CD4-positive, alpha-beta memory T cell (primary cell): ENCODE measurements at regions not wholly inside any gene's neighbourhood (a gene's known extent, or its start where the extent isn't known, plus 50 kb on each side); places are given as distances from the start of the nearest gene placed in this dataset.

ENCODE experiments used
- CTCF ChIA-PET: fragments of 350-600 bp; sonication (Branson Sonifier 250); formaldehyde crosslinking; loops from one replicate; lab custom pipeline; 2021; ENCODE audit warnings: inconsistent platforms; ENCODE audit not compliant: partially characterized antibody; lab: Charles Lee
- POLR2A ChIA-PET: fragments of 350-600 bp; sonication (Branson Sonifier 250); formaldehyde crosslinking; loops from one replicate; lab custom pipeline; 2021; ENCODE audit not compliant: partially characterized antibody; lab: Charles Lee
- DNase-seq, 5 donors: peaks; one replicate each; pipeline versions ENCODE4 v3.0.0 to v3.0.0-alpha.2; 2020 to 2022; ENCODE audit warnings: mixed read lengths in 1 of 5
- H3K27ac ChIP-seq: one replicate; pipeline ENCODE4 v1.7.0; 2013; ENCODE audit warnings: low read depth, low read length
- H3K27me3 ChIP-seq: 2 replicates; pipeline ENCODE4 v1.7.0; 2013; ENCODE audit warnings: mild to moderate bottlenecking, low read length, moderate library complexity; ENCODE audit not compliant: insufficient read depth
- H3K36me3 ChIP-seq: 2 replicates; pipeline ENCODE4 v1.7.0; 2013; ENCODE audit warnings: mild to moderate bottlenecking, low read length, moderate library complexity; ENCODE audit not compliant: insufficient read depth
- H3K4me1 ChIP-seq: 2 replicates; pipeline ENCODE4 v1.7.0; 2013; ENCODE audit warnings: mild to moderate bottlenecking, low read length, moderate library complexity; ENCODE audit not compliant: insufficient read depth
- H3K4me3 ChIP-seq, 2 donors: one replicate each; pipeline ENCODE4 v1.7.0; 2013; ENCODE audit warnings: low read length in 2 of 2, mild to moderate bottlenecking in 1 of 2
- H3K9me3 ChIP-seq, 2 donors: one replicate each; pipeline ENCODE4 v1.7.0; 2013; ENCODE audit warnings: low read length in 2 of 2, control low read depth in 1 of 2; ENCODE audit not compliant: control insufficient read depth in 1 of 2
- H3K27ac Mint-ChIP-seq, 7 donors: one replicate each; pipeline ENCODE4 v1.8.0; 2020 to 2021; ENCODE audit warnings: mixed read lengths in 7 of 7, mild to moderate bottlenecking in 6 of 7, inconsistent platforms in 3 of 7, moderate library complexity in 3 of 7
- H3K27me3 Mint-ChIP-seq, 2 donors: one replicate each; pipeline ENCODE4 v1.8.0; 2020 to 2021; ENCODE audit warnings: mixed read lengths in 2 of 2
- H3K36me3 Mint-ChIP-seq, 2 donors: one replicate each; pipeline ENCODE4 v1.8.0; 2020 to 2021; ENCODE audit warnings: mixed read lengths in 2 of 2, inconsistent platforms in 1 of 2, mild to moderate bottlenecking in 1 of 2
- H3K4me1 Mint-ChIP-seq, 4 donors: one replicate each; pipeline ENCODE4 v1.8.0; 2020 to 2021; ENCODE audit warnings: mixed read lengths in 4 of 4, mild to moderate bottlenecking in 1 of 4
- H3K4me3 Mint-ChIP-seq, 8 donors: one replicate each; pipeline ENCODE4 v1.8.0; 2020 to 2021; ENCODE audit warnings: mixed read lengths in 8 of 8, mild to moderate bottlenecking in 7 of 8, moderate library complexity in 6 of 8, inconsistent platforms in 3 of 8
- H3K9me3 Mint-ChIP-seq, 8 donors: one replicate each; pipeline ENCODE4 v1.8.0; 2020 to 2021; ENCODE audit warnings: mixed read lengths in 8 of 8, mild to moderate bottlenecking in 5 of 8, inconsistent platforms in 3 of 8, moderate library complexity in 1 of 8
- intact Hi-C: fragments of 100-400 bp; cut with micrococcal nuclease; formaldehyde crosslinking; loops from one replicate; pipeline ENCODE4 v1.15.1; 2023

GRCh38 chr18:27616324-27616723, 431.2 kb upstream of the CHST9 start:
- no peaks in the 10 kb centered on the region for H3K36me3 Mint-ChIP-seq
- DNase-seq: no peak
- H3K27me3 Mint-ChIP-seq: no peaks in the 10 kb centered on the region
- no peak overlapping the region for H3K4me3 Mint-ChIP-seq
- ChIA-PET POLR2A (interaction anchor here (0.7 kb wide), 1 partner anchor 13 kb away, joined by 3 read pairs; no protein-coding TSS in a partner anchor), CTCF (no interaction called here)
- Histone ChIP-seq H3K36me3 (no peaks in the 10 kb centered on the region), H3K9me3 (no peaks in the 10 kb centered on the region), H3K27me3 (no peaks in the 10 kb centered on the region), H3K4me3 (no peak overlapping the region), H3K27ac (no peak overlapping the region), H3K4me1 (no peaks in the 10 kb centered on the region)
- no peak overlapping the region for H3K27ac Mint-ChIP-seq
- intact Hi-C loops: no loop called here
- H3K9me3 Mint-ChIP-seq: peaks cover 0 to 6% (median 4%) of the 10 kb centered on the region in 8 donors
- H3K4me1 Mint-ChIP-seq: no peaks in the 10 kb centered on the region

- no peaks in the 10 kb centered on the region for H3K27me3 Mint-ChIP-seq
- ChIA-PET CTCF (interaction anchor here (1.3 kb wide), 1 partner anchor 10 kb away, joined by 5 read pairs; no protein-coding TSS in a partner anchor), POLR2A (no interaction called here)
- H3K4me1 Mint-ChIP-seq: no peaks in the 10 kb centered on the region
- no peaks in the 10 kb centered on the region for H3K36me3 Mint-ChIP-seq
- no peak overlapping the region for H3K27ac Mint-ChIP-seq
- Histone ChIP-seq H3K27me3 (no peaks in the 10 kb centered on the region), H3K4me3 (no peak overlapping the region), H3K9me3 (no peaks in the 10 kb centered on the region), H3K27ac (no peak overlapping the region), H3K4me1 (no peaks in the 10 kb centered on the region), H3K36me3 (no peaks in the 10 kb centered on the region)
- peaks cover 0 to 6% (median 4%) of the 10 kb centered on the region in 8 donors for H3K9me3 Mint-ChIP-seq
- DNase-seq: no peak
- intact Hi-C loops: no loop called here
- H3K4me3 Mint-ChIP-seq: no peak overlapping the region
These were observed 430.1 kb upstream of the CHST9 start for GRCh38 chr18:27614951-27615844.

- H3K27me3 Mint-ChIP-seq: no peaks in the 10 kb centered on the region
- Histone ChIP-seq H3K9me3 (no peaks in the 10 kb centered on the region), H3K36me3 (no peaks in the 10 kb centered on the region), H3K27me3 (no peaks in the 10 kb centered on the region), H3K27ac (no peak overlapping the region), H3K4me3 (no peak overlapping the region), H3K4me1 (no peaks in the 10 kb centered on the region)
- ChIA-PET CTCF (no interaction called here), POLR2A (no interaction called here)
- intact Hi-C loops: no loop called here
- H3K36me3 Mint-ChIP-seq: no peaks in the 10 kb centered on the region
- no peak overlapping the region for H3K27ac Mint-ChIP-seq
- peaks cover 0 to 6% (median 0%) of the 10 kb centered on the region in 8 donors for H3K9me3 Mint-ChIP-seq
- DNase-seq: no peak
- no peak overlapping the region for H3K4me3 Mint-ChIP-seq
- H3K4me1 Mint-ChIP-seq: no peaks in the 10 kb centered on the region
These were observed 424.1 kb upstream of the CHST9 start for GRCh38 chr18:27609221-27609620.

GRCh38 chr18:27608742-27609141, 423.6 kb upstream of the CHST9 start:
- ChIA-PET CTCF (no interaction called here), POLR2A (no interaction called here)
- H3K4me3 ChIP-seq: no peak overlapping the region
- no peaks in the 10 kb centered on the region for H3K27me3 ChIP-seq
- Mint-ChIP-seq H3K9me3 (peaks cover 0 to 6% (median 0%) of the 10 kb centered on the region in 8 donors), H3K4me3 (no peak overlapping the region), H3K36me3 (no peaks in the 10 kb centered on the region), H3K27ac (no peak overlapping the region), H3K4me1 (no peaks in the 10 kb centered on the region), H3K27me3 (no peaks in the 10 kb centered on the region)
- intact Hi-C loops: no loop called here
- H3K36me3 ChIP-seq: no peaks in the 10 kb centered on the region
- no peaks in the 10 kb centered on the region for H3K4me1 ChIP-seq
- H3K9me3 ChIP-seq: no peaks in the 10 kb centered on the region
- no peak overlapping the region for H3K27ac ChIP-seq
- DNase-seq: no peak

GRCh38 chr18:27608174-27608573, 423.1 kb upstream of the CHST9 start:
- Mint-ChIP-seq H3K36me3 (no peaks in the 10 kb centered on the region), H3K4me1 (no peaks in the 10 kb centered on the region), H3K27me3 (no peaks in the 10 kb centered on the region), H3K9me3 (peaks cover 0 to 6% (median 0%) of the 10 kb centered on the region in 8 donors), H3K4me3 (no peak overlapping the region), H3K27ac (no peak overlapping the region)
- DNase-seq: no peak
- no peaks in the 10 kb centered on the region for H3K9me3 ChIP-seq
- intact Hi-C loops: no loop called here
- no peaks in the 10 kb centered on the region for H3K36me3 ChIP-seq
- H3K27me3 ChIP-seq: no peaks in the 10 kb centered on the region
- ChIA-PET CTCF (interaction anchor here (0.6 kb wide), 1 partner anchor 9 kb away, joined by 3 read pairs; no protein-coding TSS in a partner anchor), POLR2A (no interaction called here)
- no peaks in the 10 kb centered on the region for H3K4me1 ChIP-seq
- H3K4me3 ChIP-seq: no peak overlapping the region
- no peak overlapping the region for H3K27ac ChIP-seq

- H3K36me3 ChIP-seq: no peaks in the 10 kb centered on the region
These were observed 421.6 kb upstream of the CHST9 start for GRCh38 chr18:27606741-27607140.

GRCh38 chr18:27605107-27605834, 420.2 kb upstream of the CHST9 start:
- H3K27me3 Mint-ChIP-seq: no peaks in the 10 kb centered on the region
- no peak for DNase-seq
- H3K27ac Mint-ChIP-seq: no peak overlapping the region
- H3K4me1 Mint-ChIP-seq: no peaks in the 10 kb centered on the region
- no peak overlapping the region for H3K4me3 Mint-ChIP-seq
- POLR2A ChIA-PET: no interaction called here
- Histone ChIP-seq H3K27ac (no peak overlapping the region), H3K36me3 (no peaks in the 10 kb centered on the region), H3K4me1 (no peaks in the 10 kb centered on the region), H3K9me3 (no peaks in the 10 kb centered on the region), H3K4me3 (no peak overlapping the region), H3K27me3 (no peaks in the 10 kb centered on the region)
- H3K36me3 Mint-ChIP-seq: no peaks in the 10 kb centered on the region
- intact Hi-C loops: no loop called here
- peaks cover 0 to 8% (median 1%) of the 10 kb centered on the region in 8 donors for H3K9me3 Mint-ChIP-seq
- CTCF ChIA-PET: interaction anchor here (1.6 kb wide), 1 partner anchor 9 kb away, joined by 5 read pairs; no protein-coding TSS in a partner anchor

More at GRCh38 chr18:27606741-27607140, 421.6 kb upstream of the CHST9 start:
- Histone ChIP-seq H3K27me3 (no peaks in the 10 kb centered on the region), H3K4me3 (no peak overlapping the region), H3K9me3 (no peaks in the 10 kb centered on the region), H3K4me1 (no peaks in the 10 kb centered on the region), H3K27ac (no peak overlapping the region)
- ChIA-PET CTCF (interaction anchor here (0.7 to 1.2 kb wide), 2 partner anchors 19 to 1959 kb away, joined by 3 read pairs; no protein-coding TSS in a partner anchor), POLR2A (no interaction called here)
- no peak for DNase-seq
- Mint-ChIP-seq H3K27me3 (no peaks in the 10 kb centered on the region), H3K4me3 (no peak overlapping the region), H3K27ac (no peak overlapping the region), H3K4me1 (no peaks in the 10 kb centered on the region), H3K36me3 (no peaks in the 10 kb centered on the region), H3K9me3 (peaks cover 0 to 8% (median 1%) of the 10 kb centered on the region in 8 donors)
- intact Hi-C loops: no loop called here
